ENCODE measurements at regions not wholly inside any gene's neighbourhood (a gene's known extent, or its start where the extent isn't known, plus 50 kb on each side); places are given as distances from the start of the nearest gene placed in this dataset.

GRCh38 chr4:55214172-55214571 is 88.8 kb upstream of the KDR start:
- Mint-ChIP-seq H3K4me3 (no peak overlapping the region), H3K4me1 (peaks cover 16% of the 10 kb centered on the region), H3K36me3 (ENCODE audit: low read depth) (no peaks in the 10 kb centered on the region), H3K9me3 (peaks cover 8% of the 10 kb centered on the region), H3K27me3 (ENCODE audit: low read depth) (peaks cover 3% of the 10 kb centered on the region), H3K27ac (ENCODE audit: unreplicated experiment) (peak overlapping the region; percentile 46)
- no peak for TF ChIP-seq CTCF (conservative IDR thresholded peaks at IDR 0.05)
- no peak for DNase-seq (ENCODE audit: low read depth, low spot score)

DNA sequence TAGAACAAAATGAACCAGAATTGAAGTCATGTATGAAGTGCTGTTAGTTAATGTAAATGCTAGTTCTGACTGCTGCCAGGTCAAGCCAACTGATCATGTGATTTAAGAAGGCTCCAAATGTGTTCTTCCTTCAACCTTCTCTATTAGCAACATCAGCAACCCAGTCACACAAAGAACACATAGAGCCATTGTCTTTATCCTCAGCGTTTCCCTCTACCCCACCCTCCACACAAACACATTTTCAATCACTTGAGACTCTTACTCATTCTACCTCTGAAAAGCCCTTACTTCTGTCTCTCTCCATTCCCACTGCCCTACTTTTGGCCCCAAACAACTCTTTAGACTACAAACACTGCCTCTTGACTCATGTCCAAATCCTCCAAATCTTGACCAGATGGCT is 89.7 kb upstream of the KDR start:
- Mint-ChIP-seq H3K4me3 (no peak overlapping the region), H3K4me1 (peaks cover 16% of the 10 kb centered on the region), H3K9me3 (peaks cover 8% of the 10 kb centered on the region), H3K27ac (ENCODE audit: unreplicated experiment) (no peak overlapping the region), H3K36me3 (ENCODE audit: low read depth) (no peaks in the 10 kb centered on the region), H3K27me3 (ENCODE audit: low read depth) (no peaks in the 10 kb centered on the region)
- DNase-seq (ENCODE audit: low read depth, low spot score), result no peak
- TF ChIP-seq CTCF (conservative IDR thresholded peaks at IDR 0.05), result no peak

GRCh38 chr4:55216863-55217635 is 91.7 kb upstream of the KDR start:
- no peak for DNase-seq (ENCODE audit: low read depth, low spot score)
- no peak for TF ChIP-seq CTCF (conservative IDR thresholded peaks at IDR 0.05)
- peaks cover 16% of the 10 kb centered on the region for H3K4me1 Mint-ChIP-seq
- H3K27me3 Mint-ChIP-seq (ENCODE audit: low read depth), result no peaks in the 10 kb centered on the region
- H3K36me3 Mint-ChIP-seq (ENCODE audit: low read depth), result no peaks in the 10 kb centered on the region
- no peak overlapping the region for H3K27ac Mint-ChIP-seq (ENCODE audit: unreplicated experiment)
- no peak overlapping the region for H3K4me3 Mint-ChIP-seq
- peaks cover 8% of the 10 kb centered on the region for H3K9me3 Mint-ChIP-seq

DNA sequence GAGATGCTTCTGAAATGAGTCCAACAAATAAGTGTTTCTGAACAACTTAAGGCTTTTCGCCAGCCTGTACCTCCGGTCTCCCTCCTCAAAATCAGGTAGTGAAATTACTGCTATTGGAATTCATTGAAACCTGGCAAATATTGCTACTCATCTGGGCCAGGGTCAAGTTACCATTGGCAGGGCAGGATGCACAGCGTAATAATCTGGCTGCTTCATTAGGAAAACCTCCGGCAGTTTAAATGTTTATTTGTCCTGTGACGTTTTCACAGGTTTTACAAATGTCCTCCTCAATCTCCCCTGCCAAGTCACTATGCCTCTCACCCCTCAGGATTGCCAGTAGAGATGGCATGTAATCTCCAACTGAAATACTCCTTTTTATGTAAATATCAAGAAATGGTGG is 92.6 kb upstream of the KDR start:
- Mint-ChIP-seq H3K27me3 (ENCODE audit: low read depth) (peaks cover 3% of the 10 kb centered on the region), H3K27ac (ENCODE audit: unreplicated experiment) (no peak overlapping the region), H3K4me3 (no peak overlapping the region), H3K36me3 (ENCODE audit: low read depth) (no peaks in the 10 kb centered on the region), H3K4me1 (peaks cover 16% of the 10 kb centered on the region), H3K9me3 (peaks cover 7% of the 10 kb centered on the region)
- no peak for TF ChIP-seq CTCF (conservative IDR thresholded peaks at IDR 0.05)
- DNase-seq (ENCODE audit: low read depth, low spot score), result no peak

DNA sequence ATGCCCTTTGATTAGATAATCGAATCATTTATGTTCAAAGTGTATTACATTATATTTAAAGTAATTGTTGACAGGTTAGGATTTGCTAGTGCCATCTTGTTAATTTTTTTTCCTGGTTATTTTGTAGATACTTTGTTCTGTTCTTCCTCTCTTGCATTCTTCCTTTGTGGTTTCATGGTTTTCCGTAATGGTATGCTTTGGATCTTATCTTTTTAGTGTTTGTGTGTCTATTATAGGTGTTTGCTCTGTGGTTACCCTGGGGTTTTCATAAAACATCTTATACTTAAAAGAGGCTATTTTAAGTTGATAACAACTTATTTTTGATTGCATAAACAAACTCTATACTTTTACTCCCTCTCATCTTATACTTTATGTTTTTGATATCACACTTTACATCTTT is 108.2 kb upstream of the SRD5A3 start:
- Mint-ChIP-seq H3K36me3 (ENCODE audit: low read depth) (peaks cover 8% of the 10 kb centered on the region), H3K4me1 (no peaks in the 10 kb centered on the region), H3K4me3 (no peak overlapping the region), H3K9me3 (peaks cover 24% of the 10 kb centered on the region), H3K27ac (ENCODE audit: unreplicated experiment) (no peak overlapping the region), H3K27me3 (ENCODE audit: low read depth) (peaks cover 3% of the 10 kb centered on the region)
- DNase-seq (ENCODE audit: low read depth, low spot score), result no peak
- no peak for TF ChIP-seq CTCF (conservative IDR thresholded peaks at IDR 0.05)

All from neural crest cell (in vitro differentiated cells).